ENCODE measurements at regions not wholly inside any gene's neighbourhood (a gene's known extent, or its start where the extent isn't known, plus 50 kb on each side); places are given as distances from the start of the nearest gene placed in this dataset.

DNA sequence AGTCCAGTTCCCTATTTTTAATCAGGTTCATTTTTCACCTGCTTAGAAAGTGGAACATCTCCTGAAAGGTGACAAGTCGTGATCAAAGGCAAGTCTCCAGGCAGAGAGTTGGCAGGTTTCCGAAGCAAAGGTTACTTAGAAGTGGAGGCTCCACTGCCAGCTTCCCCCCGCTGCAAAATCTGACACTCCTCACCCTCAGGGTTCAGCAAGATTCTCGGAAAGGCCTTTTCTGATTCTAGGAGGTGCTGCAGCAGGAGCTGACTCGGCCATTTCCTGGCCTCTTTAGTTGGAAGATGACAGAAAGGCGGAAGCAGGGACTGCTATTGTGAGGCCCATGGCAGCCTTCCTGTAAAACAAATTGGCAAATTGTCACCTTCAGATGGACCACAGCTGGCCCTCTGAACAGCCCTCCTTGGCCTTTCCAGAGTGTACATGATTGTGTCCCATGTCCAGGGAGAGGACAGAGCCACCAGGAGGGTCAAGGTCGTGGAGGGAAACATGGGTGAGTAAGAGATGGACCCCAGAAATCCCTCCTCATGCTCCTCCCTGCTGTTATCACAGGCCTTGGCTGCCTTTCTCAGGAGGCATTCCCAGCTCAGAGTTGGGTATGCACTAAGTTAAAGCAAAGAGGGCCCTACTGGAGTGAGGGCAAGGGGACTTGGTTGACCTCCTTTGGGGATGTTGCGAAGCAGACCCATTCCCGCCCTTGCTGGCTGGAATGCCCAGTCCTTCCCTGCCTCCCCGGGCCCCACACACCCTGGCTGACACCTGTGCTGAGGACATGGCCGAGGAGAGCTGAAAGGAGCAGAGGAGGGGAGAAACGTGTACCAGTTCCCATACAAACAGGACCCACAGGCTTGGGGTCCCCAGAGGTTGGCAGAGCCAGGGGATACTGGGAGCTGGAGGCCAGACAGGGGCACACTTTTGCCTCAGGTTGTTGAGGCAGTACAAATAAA lies 115.5 kb upstream of the IRF2BP2 start:
- peak; percentile 50 for DNase-seq

GRCh38 chr1:234724516-234725176 lies 114.7 kb upstream of the IRF2BP2 start:
- peak; percentile 92 for DNase-seq

GRCh38 chr1:234722904-234723720 lies 113.1 kb upstream of the IRF2BP2 start:
- peak; percentile 86 for DNase-seq

DNA sequence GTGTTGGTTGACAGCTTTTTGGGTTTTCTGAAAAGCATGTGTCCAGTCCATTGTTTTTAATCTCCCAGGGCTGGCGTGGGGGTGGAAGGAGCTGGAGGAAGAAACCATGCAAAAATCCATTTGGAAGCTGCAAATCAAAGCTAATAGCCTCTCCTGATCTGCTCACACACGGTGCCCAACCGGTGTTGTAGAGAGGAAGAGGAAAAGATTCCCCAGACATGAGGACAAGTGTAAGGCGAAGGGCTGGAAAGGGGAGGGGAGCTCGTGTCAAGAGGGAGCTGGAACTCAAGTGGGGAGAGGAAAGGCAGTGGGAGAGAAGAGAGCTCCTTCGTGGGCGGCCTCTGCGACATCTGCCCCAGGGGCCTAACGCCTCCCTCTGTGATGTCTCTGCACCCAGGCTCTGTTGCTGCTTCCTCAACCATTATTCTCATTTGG lies 112.3 kb upstream of the IRF2BP2 start:
- peak; percentile 38 for DNase-seq

- peak; percentile 82 for DNase-seq
Observed at GRCh38 chr1:234721476-234722269, 111.7 kb upstream of the IRF2BP2 start.

GRCh38 chr1:234720709-234721441 lies 110.9 kb upstream of the IRF2BP2 start:
- DNase-seq = peak; percentile 68

DNA sequence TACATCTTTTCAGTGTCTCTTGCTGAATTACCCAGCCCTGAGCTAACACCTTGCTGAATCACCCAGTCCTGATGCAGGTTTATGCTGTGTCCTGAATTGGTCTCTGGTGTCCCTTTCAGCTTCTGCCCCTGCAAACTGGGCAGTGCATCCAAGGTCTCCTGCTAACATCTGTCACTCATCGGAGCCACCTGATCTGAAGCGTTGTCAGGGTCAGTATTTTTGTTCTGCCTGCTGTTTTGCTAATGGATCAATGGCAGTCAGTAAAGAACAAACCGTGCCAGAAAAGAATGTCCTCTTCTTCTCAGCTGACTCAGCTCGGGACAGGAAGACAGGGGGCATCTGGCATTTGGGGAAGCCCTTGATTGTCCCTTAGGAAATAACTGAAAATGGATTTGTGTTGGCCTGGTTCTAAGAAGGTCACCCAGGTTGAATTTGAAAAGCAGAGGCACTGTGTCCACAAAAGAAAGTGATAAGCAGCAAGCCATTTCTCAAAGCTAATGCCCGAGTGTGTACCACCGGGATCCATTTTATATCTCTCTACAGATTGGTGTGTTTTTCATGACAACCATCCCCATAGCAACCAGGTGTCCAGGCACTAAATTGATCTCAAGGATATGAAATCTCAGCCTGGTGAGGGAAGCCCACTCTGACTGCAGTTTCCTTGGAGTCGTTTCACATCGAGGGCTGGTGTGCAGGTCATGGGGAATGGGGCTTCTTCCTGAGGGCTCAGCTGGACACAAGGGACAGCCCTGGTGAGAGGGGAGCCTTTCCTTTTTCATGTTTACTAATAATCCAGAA lies 109.7 kb upstream of the IRF2BP2 start:
- DNase-seq = peak; percentile 7

DNA sequence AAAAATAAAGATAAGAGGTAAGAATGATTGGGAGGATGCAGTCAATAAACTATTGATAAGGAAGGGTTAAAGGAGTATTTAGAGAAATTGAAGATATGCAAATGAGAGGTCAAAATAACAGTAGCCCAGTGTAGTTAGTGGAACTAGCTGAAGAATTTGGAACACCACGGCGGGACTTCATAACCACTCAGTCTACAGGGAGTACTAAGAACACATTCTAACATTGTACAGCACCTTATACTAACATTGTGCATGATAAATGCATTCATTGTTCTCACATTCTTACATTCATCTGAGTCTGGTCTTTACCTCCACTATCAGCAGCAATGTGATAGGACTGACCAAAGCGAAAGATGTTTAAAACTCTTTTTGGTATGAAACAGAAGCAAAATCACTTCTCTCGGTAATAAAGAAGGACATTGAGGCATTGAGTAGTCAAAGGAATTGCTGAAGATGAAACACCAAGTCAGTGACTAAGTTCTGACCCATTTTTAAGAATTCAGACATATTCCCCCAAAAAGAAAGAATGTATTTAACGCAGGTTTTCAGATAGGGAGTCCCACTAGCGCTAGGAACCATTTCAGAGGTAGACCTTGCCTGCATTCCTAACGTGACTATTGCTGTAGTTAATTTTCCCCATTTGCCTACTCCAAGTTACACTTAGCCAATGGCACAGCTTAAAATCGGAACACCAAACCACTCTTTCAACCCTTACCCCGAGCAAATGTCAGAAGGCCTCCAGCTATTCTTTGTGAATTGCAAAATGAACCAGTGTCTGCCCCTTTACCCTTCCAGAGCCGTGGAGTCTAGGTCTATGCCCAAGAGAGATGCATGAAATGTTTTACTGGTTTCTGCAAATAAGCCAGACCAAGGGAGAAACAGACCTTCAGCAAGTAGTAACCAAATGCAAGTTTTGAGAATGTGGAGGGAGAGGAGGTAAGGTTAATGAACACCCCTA lies 108.8 kb upstream of the IRF2BP2 start:
- DNase-seq = no peak

GRCh38 chr1:234716908-234717375 lies 107.0 kb upstream of the IRF2BP2 start:
- DNase-seq = peak; percentile 30

DNA sequence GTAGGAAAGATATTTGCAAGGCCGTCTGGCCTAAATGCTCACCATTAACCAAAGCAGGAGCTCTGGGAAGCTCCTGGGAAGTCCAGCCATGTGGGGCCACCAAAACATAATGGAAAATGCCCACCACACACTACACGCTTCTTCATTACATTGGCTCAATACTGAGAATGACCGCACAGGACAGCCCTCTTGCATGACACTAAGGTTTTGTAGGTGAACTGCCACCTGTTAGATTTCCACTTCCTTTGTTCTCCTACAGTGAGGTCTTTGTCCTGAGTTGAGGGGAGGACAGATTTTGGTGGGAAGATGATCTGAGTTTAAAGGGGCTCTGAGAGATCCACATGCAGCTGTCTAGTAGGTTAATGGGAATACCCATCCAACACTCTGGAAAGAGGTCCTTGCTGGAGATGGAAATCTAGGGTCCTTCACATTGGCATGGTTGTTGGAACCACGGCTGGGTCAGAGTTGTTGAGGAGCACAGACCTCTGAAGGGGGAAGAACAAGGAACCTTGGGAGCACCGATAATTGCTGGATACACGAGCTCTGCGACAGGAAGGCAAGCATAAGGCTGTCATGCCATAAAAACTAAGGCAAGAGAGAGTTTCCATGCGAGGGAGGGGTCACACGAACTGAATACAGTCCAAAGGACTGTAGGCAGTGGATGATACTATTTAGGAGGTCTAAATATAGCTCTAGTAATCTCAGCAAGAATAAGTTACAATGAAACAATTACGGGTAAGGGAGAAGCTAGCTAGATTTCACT lies 105.5 kb upstream of the IRF2BP2 start:
- peak; percentile 35 for DNase-seq

GRCh38 chr1:234713859-234714258 lies 103.9 kb upstream of the IRF2BP2 start:
- peak; percentile 10 for DNase-seq

GRCh38 chr1:234713440-234713839 lies 103.5 kb upstream of the IRF2BP2 start:
- no peak for DNase-seq

GRCh38 chr1:234712891-234713305 lies 102.9 kb upstream of the IRF2BP2 start:
- DNase-seq = peak; percentile 10

DNA sequence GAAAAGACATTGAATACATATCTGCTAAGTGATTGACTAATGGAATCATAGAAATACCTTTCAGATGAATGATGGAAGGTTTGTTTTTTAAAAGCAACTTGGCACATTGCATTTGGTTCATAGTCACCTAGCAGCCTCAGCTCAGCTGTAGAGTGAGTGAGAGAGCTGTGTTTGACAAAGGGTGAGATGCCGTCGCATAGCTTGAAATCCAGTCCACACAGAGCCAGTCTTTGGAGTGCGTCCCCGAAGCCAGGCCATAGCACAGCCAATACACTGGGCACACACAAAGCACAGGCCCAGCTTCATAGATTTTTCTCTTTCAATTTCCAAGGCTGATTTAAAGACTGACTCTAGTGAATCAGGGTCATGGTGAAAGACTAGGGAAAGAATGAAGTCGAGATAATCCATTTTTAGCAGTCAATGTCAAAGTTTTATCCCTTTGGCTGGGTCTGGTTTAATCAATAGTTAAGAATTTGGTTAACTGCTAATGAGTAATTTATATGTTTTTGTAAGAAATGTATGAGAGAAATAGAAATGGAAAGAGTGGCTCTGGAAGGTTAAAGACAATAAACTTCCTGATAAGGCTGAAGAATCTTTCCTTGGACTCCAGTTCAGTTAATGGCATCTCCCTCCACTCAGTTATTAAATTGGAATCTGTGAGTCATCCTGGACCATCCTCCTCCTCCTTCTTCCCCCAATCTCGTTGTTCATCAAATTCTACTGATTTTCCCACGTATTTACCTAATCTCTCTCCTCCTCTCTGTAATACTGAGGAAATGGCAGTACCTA lies 101.2 kb upstream of the IRF2BP2 start:
- no peak for DNase-seq

DNA sequence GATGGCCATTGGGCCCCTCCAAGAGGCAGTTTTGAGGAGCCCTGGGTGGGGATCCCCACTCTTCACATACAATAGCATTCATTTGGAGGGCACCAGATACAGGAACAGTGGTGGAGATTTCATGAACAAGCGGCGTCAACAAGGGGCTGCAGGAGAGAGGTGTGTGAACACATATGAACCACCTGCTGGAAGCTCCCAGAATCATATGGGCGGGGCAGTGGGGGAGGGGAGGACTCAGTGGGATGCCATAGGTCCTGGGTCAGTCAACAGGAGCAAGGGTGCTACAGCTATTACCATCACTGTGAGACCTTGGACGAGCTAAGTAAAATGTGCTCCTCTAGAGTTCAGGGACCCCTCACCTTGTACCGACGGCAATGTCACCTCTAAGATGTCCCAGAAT lies 100.4 kb upstream of the IRF2BP2 start:
- DNase-seq = no peak

GRCh38 chr1:234709473-234710228 lies 99.7 kb upstream of the IRF2BP2 start:
- peak; percentile 33 for DNase-seq
